ENCODE measurements at regions not wholly inside any gene's neighbourhood (a gene's known extent, or its start where the extent isn't known, plus 50 kb on each side); places are given as distances from the start of the nearest gene placed in this dataset.
"Not testable (repeated sequence)": the region's sequence is repeated elsewhere in the genome, so short reads cannot be mapped to it uniquely, and the experiment has no call there.

DNA sequence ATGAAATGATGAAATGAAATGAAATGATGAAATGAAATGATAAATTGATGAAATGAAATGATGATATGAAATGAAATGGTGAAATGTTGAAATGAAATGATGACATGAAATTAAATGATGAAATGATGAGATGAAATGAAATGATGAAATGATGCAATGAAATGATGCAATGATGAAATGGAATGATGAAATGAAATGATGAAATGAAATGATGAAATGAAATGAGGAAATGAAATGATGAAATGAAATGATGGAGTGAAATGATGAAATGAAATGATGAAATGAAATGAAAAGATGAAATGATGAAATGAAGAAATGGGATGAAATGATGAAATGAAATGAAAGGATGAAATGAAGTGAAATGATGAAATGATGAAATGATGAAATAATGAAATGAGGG, 558.9 kb downstream of the TP53TG3F start:
- not testable (repeated sequence) for TF ChIP-seq CTCF (conservative IDR thresholded peaks at IDR 0.05; ENCODE audit: low read length); EZH2phosphoT487 (IDR thresholded peaks at IDR 0.05; ENCODE audit: borderline replicate concordance, low read depth, low read length)

Data from OCI-LY7 (cell line).